ENCODE measurements at regions not wholly inside any gene's neighbourhood (a gene's known extent, or its start where the extent isn't known, plus 50 kb on each side); places are given as distances from the start of the nearest gene placed in this dataset.

DNA sequence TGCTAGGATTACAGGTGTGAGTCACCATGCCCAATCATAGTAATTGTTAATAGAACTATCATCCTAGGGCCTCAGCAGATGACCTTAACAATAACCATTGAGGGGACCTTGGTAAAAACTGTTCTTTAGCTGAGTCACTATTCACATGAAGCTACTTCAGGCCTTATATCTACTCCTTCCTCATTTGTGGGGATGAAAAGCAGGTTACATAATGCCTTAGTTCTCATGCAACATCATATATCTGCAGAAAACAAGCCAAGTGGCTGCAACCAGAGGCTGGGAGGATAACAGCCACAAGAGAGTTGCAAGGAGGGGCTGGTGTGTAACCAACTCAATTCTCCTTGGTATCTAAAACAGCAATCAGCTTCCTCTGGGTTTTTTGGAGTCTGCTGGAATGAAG lies 445.4 kb downstream of the NBAS start:
- TF ChIP-seq CTCF (IDR thresholded peaks at IDR 0.05) (no peak), POLR2A (IDR thresholded peaks at IDR 0.05) (no peak)
